RWPE2 (cell line): ENCODE measurements at regions not wholly inside any gene's neighbourhood (a gene's known extent, or its start where the extent isn't known, plus 50 kb on each side); places are given as distances from the start of the nearest gene placed in this dataset.

Experiments
- ATAC-seq: fragments of 200-7000 bp; cut with Tn5 transposase; 3 replicates; pipeline ENCODE4 v1.9.1; 2021; ENCODE audit warnings: low read depth
- DNase-seq: peaks from one replicate; pipeline ENCODE4 v3.0.0-alpha.2; 2020; ENCODE audit warnings: low spot score
- H3K27ac ChIP-seq: fragments of 450-650 bp; 2 replicates; pipeline ENCODE4 v1.5.1; 2017; ENCODE audit warnings: mild to moderate bottlenecking; ENCODE audit not compliant: poor library complexity, severe bottlenecking
- H3K27me3 ChIP-seq: fragments of 250-450 bp; sonication (Bioruptor Pico); 2 replicates; pipeline ENCODE4 v1.5.1; 2021; ENCODE audit warnings: mild to moderate bottlenecking, moderate library complexity; ENCODE audit not compliant: insufficient read depth, poor library complexity, severe bottlenecking
- H3K36me3 ChIP-seq: fragments of 250-450 bp; sonication (Bioruptor Pico); 2 replicates; pipeline ENCODE4 v1.5.1; 2020; ENCODE audit warnings: low read depth, mild to moderate bottlenecking, moderate library complexity
- H3K4me1 ChIP-seq: fragments of 250-450 bp; sonication (Bioruptor Pico); 2 replicates; pipeline ENCODE4 v1.5.1; 2021; ENCODE audit warnings: mild to moderate bottlenecking, moderate library complexity; ENCODE audit not compliant: insufficient read depth, poor library complexity, severe bottlenecking
- H3K4me3 ChIP-seq: fragments of 250-450 bp; sonication (Bioruptor Pico); 2 replicates; pipeline ENCODE4 v1.5.1; 2021; ENCODE audit warnings: mild to moderate bottlenecking, moderate library complexity; ENCODE audit not compliant: severe bottlenecking
- H3K9me3 ChIP-seq: fragments of 250-450 bp; sonication (Bioruptor Pico); 2 replicates; pipeline ENCODE4 v1.5.1; 2021; ENCODE audit warnings: mild to moderate bottlenecking, moderate library complexity; ENCODE audit not compliant: severe bottlenecking
- TF ChIP-seq, protein P1 (sequence below): fragments of 450-650 bp; IDR thresholded peaks from one replicate; pipeline ENCODE4 v1.5.1; 2017; ENCODE audit warnings: mild to moderate bottlenecking, moderate library complexity; ENCODE audit not compliant: poor library complexity, severe bottlenecking

GRCh38 chr14:30158299-30158698 lies 230.7 kb upstream of the PRKD1 start:
- H3K36me3 ChIP-seq, result no peaks in the 10 kb centered on the region
- TF ChIP-seq, protein P1, sequence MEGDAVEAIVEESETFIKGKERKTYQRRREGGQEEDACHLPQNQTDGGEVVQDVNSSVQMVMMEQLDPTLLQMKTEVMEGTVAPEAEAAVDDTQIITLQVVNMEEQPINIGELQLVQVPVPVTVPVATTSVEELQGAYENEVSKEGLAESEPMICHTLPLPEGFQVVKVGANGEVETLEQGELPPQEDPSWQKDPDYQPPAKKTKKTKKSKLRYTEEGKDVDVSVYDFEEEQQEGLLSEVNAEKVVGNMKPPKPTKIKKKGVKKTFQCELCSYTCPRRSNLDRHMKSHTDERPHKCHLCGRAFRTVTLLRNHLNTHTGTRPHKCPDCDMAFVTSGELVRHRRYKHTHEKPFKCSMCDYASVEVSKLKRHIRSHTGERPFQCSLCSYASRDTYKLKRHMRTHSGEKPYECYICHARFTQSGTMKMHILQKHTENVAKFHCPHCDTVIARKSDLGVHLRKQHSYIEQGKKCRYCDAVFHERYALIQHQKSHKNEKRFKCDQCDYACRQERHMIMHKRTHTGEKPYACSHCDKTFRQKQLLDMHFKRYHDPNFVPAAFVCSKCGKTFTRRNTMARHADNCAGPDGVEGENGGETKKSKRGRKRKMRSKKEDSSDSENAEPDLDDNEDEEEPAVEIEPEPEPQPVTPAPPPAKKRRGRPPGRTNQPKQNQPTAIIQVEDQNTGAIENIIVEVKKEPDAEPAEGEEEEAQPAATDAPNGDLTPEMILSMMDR, result no peak
- no peaks in the 10 kb centered on the region for H3K9me3 ChIP-seq
- ATAC-seq (no peak), DNase-seq (no peak)
- no peak overlapping the region for H3K27ac ChIP-seq
- no peak overlapping the region for H3K4me3 ChIP-seq
- H3K4me1 ChIP-seq, result no peaks in the 10 kb centered on the region
- no peaks in the 10 kb centered on the region for H3K27me3 ChIP-seq

DNA sequence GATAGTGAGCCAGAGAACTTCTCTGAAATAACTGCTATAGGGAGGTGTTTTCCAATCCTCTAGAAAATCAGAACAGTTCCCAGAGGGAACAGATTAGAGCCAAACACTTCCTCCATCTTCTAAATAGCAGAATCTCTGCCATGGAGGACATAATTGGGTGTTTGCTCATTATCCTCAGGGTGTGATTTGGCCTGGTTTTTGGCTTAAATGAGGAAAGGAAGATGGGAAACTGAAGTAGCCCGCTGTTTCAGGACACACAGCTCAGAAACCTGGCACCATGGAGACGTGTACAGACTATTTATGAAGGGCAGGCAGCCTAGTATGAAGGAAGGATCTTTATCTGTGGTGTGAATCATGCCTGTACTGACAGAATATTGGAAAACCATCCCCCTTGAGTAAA lies 231.7 kb upstream of the PRKD1 start:
- Histone ChIP-seq H3K27me3 (no peaks in the 10 kb centered on the region), H3K27ac (no peak overlapping the region), H3K9me3 (no peaks in the 10 kb centered on the region), H3K36me3 (no peaks in the 10 kb centered on the region), H3K4me1 (no peaks in the 10 kb centered on the region), H3K4me3 (no peak overlapping the region)
- DNase-seq (no peak), ATAC-seq (no peak)
- TF ChIP-seq, protein P1, result no peak

GRCh38 chr14:30160608-30161007 lies 233.0 kb upstream of the PRKD1 start:
- ATAC-seq (no peak), DNase-seq (no peak)
- no peaks in the 10 kb centered on the region for H3K27me3 ChIP-seq
- no peaks in the 10 kb centered on the region for H3K9me3 ChIP-seq
- H3K27ac ChIP-seq, result no peak overlapping the region
- H3K4me1 ChIP-seq, result no peaks in the 10 kb centered on the region
- TF ChIP-seq, protein P1, result no peak
- H3K36me3 ChIP-seq, result no peaks in the 10 kb centered on the region
- no peak overlapping the region for H3K4me3 ChIP-seq

- H3K27ac ChIP-seq, result no peak overlapping the region
- no peaks in the 10 kb centered on the region for H3K36me3 ChIP-seq
- H3K4me3 ChIP-seq, result no peak overlapping the region
- H3K27me3 ChIP-seq, result no peaks in the 10 kb centered on the region
- DNase-seq (no peak), ATAC-seq (no peak)
- no peaks in the 10 kb centered on the region for H3K4me1 ChIP-seq
- TF ChIP-seq, protein P1, result no peak
- H3K9me3 ChIP-seq, result no peaks in the 10 kb centered on the region
Measured at GRCh38 chr14:30162066-30162465, 234.4 kb upstream of the PRKD1 start.

DNA sequence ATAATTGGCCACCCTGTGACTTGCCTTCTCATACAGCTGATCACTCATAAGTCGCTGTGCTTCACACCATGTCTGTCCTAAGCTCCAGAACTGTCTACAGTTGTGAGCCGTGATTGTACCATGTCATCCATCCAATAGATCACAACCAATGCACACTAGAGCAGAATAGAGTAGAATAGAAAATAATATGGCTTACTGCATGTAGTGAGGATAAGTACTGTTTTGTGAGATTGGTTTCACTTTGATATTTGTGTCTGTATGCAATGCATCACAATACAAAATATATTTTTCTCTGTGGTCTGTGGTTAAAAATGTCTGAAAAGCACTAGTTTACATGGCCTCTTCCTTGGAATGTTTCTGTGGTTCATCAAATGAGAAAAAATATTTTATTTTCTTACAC lies 237.6 kb upstream of the PRKD1 start:
- TF ChIP-seq, protein P1, result no peak
- Histone ChIP-seq H3K27ac (no peak overlapping the region), H3K36me3 (no peaks in the 10 kb centered on the region), H3K4me3 (no peak overlapping the region), H3K4me1 (no peaks in the 10 kb centered on the region), H3K9me3 (peaks cover 3% of the 10 kb centered on the region), H3K27me3 (no peaks in the 10 kb centered on the region)
- no peak for DNase-seq
- ATAC-seq, result no peak
